Ascending aorta (tissue), 2 donors: ENCODE measurements at regions not wholly inside any gene's neighbourhood (a gene's known extent, or its start where the extent isn't known, plus 50 kb on each side); places are given as distances from the start of the nearest gene placed in this dataset.

Source experiments
- DNase-seq, 2 donors: peaks; one replicate each; pipeline ENCODE4 v3.0.0-alpha.2; 2019; ENCODE audit warnings: low spot score in 2 of 2
- H3K27ac ChIP-seq, 2 donors: fragments of 200-600 bp; sonication (generic); one replicate each; pipeline ENCODE4 v1.5.1; 2016 to 2017; ENCODE audit warnings: mild to moderate bottlenecking in 1 of 2
- H3K27me3 ChIP-seq: fragments of 200-600 bp; sonication (generic); one replicate; pipeline ENCODE4 v1.5.1; 2017
- H3K36me3 ChIP-seq, 2 donors: fragments of 200-600 bp; sonication (generic); one replicate each; pipeline ENCODE4 v1.5.1; 2016
- H3K4me1 ChIP-seq, 2 donors: fragments of 200-600 bp; sonication (generic); one replicate each; pipeline ENCODE4 v1.5.1; 2016 to 2017; ENCODE audit warnings: mild to moderate bottlenecking in 1 of 2
- H3K4me3 ChIP-seq, 2 donors: fragments of 200-600 bp; sonication (generic); one replicate each; pipeline ENCODE4 v1.5.1; 2016 to 2017; ENCODE audit warnings: mild to moderate bottlenecking in 1 of 2
- H3K9me3 ChIP-seq, 2 donors: fragments of 200-600 bp; sonication (generic); one replicate each; pipeline ENCODE4 v1.5.1; 2016
- CTCF ChIP-seq, 3 experiments: fragments of 200-600 bp in 2 of 3; fragments of 450-650 bp in 1 of 3; sonication (generic) in 2 of 3; IDR thresholded peaks; one replicate each; pipeline ENCODE4 v1.5.1; 2016 to 2019; ENCODE audit warnings: antibody characterized with exemption in 3 of 3, mild to moderate bottlenecking in 1 of 3, moderate library complexity in 1 of 3
- intact Hi-C: fragments of 100-400 bp; cut with DNase I; formaldehyde crosslinking; loops from one replicate; pipeline ENCODE4 v1.15.1; 2023

GRCh38 chr22:47474895-47475294 is 712.4 kb downstream of the TBC1D22A start:
- no peak overlapping the region for H3K27ac ChIP-seq
- intact Hi-C loops = no loop called here
- H3K27me3 ChIP-seq = no peaks in the 10 kb centered on the region
- no peak for DNase-seq
- TF ChIP-seq CTCF (IDR thresholded peaks at IDR 0.05) = no peak
- H3K9me3 ChIP-seq = no peaks in the 10 kb centered on the region
- no peaks in the 10 kb centered on the region for H3K4me1 ChIP-seq
- no peaks in the 10 kb centered on the region for H3K36me3 ChIP-seq
- no peak overlapping the region for H3K4me3 ChIP-seq

DNA sequence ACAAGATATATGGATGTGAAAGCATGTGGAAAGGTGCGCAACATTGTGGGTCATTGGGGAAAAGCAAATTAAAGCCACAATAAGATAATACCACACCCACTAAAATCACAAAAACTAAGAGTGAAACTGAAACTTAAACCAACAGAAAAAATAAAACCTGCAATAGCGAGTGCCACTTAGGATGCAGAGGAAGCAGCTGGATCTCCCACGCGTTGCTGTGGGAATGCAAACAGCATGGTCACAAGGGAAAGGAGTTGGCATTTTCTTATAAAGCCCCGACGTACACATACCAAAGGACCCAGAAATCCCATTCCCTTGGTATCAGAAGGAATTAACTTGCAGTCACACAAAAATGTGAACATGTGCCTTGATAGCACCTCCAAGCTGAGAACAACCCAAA is 712.0 kb downstream of the TBC1D22A start:
- DNase-seq = no peak
- no peaks in the 10 kb centered on the region for H3K9me3 ChIP-seq
- H3K27me3 ChIP-seq = no peaks in the 10 kb centered on the region
- H3K27ac ChIP-seq = no peak overlapping the region
- H3K36me3 ChIP-seq = no peaks in the 10 kb centered on the region
- TF ChIP-seq CTCF (IDR thresholded peaks at IDR 0.05) = no peak
- intact Hi-C loops = no loop called here
- no peak overlapping the region for H3K4me3 ChIP-seq
- no peaks in the 10 kb centered on the region for H3K4me1 ChIP-seq

DNA sequence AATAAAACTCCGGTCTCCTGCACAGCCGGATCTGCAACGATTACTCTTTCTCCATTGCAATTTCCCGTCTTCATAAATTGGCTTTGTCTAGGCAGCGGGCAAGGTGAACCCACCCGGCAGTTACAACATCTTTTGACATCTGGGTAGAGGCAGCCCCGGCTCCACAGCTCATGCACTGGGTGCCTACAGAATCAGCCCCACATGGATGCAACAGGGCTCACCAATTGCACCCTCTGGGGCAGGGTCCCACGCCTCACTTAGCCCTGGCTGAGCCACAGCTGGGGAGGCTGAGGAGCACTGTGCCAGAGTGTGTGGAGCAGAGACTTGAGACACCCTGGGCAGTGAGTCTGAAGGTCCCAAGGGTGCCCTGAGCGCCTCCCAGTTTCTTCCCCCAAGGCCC is 710.2 kb downstream of the TBC1D22A start:
- TF ChIP-seq CTCF (IDR thresholded peaks at IDR 0.05) = no peak
- H3K27ac ChIP-seq = no peak overlapping the region
- H3K27me3 ChIP-seq = no peaks in the 10 kb centered on the region
- intact Hi-C loops = no loop called here
- no peak for DNase-seq
- H3K4me3 ChIP-seq = no peak overlapping the region
- H3K9me3 ChIP-seq = no peaks in the 10 kb centered on the region
- no peaks in the 10 kb centered on the region for H3K4me1 ChIP-seq
- no peaks in the 10 kb centered on the region for H3K36me3 ChIP-seq

GRCh38 chr22:47471406-47471805 is 709.0 kb downstream of the TBC1D22A start:
- intact Hi-C loops = no loop called here
- TF ChIP-seq CTCF (IDR thresholded peaks at IDR 0.05) = no peak
- H3K9me3 ChIP-seq = peaks cover 0 to 4% of the 10 kb centered on the region in 2 donors
- no peak overlapping the region for H3K27ac ChIP-seq
- H3K27me3 ChIP-seq = no peaks in the 10 kb centered on the region
- H3K4me1 ChIP-seq = no peaks in the 10 kb centered on the region
- no peak for DNase-seq
- no peaks in the 10 kb centered on the region for H3K36me3 ChIP-seq
- no peak overlapping the region for H3K4me3 ChIP-seq

DNA sequence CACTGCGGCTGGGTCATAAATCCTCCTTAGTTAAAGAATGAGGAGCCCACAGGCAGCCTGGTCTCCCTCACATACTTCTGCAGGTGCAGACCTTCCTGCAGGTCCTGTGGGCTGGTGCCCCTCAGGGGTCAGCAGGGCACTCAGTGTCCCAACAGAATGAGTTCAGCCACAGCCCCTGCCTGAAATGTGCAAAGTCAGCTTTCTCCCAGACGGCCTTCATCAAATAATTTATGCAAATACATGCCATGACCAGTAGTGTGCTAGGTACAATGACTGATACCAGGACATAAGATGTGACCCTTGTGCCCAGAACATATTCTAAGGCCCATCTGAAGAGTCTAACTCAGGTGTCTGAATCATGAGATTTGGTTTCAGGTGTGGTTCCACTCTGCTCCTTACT is 703.4 kb downstream of the TBC1D22A start:
- no peak overlapping the region for H3K27ac ChIP-seq
- intact Hi-C loops = no loop called here
- no peak overlapping the region for H3K4me3 ChIP-seq
- H3K27me3 ChIP-seq = no peaks in the 10 kb centered on the region
- TF ChIP-seq CTCF (IDR thresholded peaks at IDR 0.05) = no peak
- H3K4me1 ChIP-seq = no peaks in the 10 kb centered on the region
- H3K9me3 ChIP-seq = peaks cover 0 to 4% of the 10 kb centered on the region in 2 donors
- no peak for DNase-seq
- H3K36me3 ChIP-seq = no peaks in the 10 kb centered on the region

DNA sequence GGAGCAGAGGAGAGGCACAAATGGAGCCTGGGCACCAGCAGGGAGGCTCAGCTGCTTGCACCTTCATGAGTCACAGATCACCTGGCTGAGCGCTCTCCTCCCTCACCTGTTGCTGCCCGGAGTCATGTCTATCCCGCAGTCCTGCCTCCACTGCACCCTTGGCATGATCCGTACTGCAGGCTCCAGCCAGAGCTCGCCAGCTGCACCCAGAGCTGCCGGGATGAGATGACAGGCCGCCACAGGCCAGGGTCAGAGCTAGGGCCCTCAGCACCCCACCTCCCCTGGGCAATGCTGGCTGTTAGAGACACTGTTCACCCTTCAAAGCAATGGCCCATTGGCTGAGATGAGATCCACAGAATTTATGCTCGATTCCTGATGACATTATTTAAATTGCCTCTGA is 702.8 kb downstream of the TBC1D22A start:
- H3K36me3 ChIP-seq = no peaks in the 10 kb centered on the region
- peaks cover 0 to 4% of the 10 kb centered on the region in 2 donors for H3K9me3 ChIP-seq
- no peak for DNase-seq
- no peak for TF ChIP-seq CTCF (IDR thresholded peaks at IDR 0.05)
- H3K27me3 ChIP-seq = no peaks in the 10 kb centered on the region
- H3K4me3 ChIP-seq = no peak overlapping the region
- intact Hi-C loops = no loop called here
- H3K4me1 ChIP-seq = no peaks in the 10 kb centered on the region
- no peak overlapping the region for H3K27ac ChIP-seq
